HG03135 (cell line): ENCODE measurements at regions not wholly inside any gene's neighbourhood (a gene's known extent, or its start where the extent isn't known, plus 50 kb on each side); places are given as distances from the start of the nearest gene placed in this dataset.

Experiments
- ATAC-seq: cut with Tn5 transposase; IDR thresholded peaks from one replicate; pipeline ENCODE4 v1.9.1; 2021; ENCODE audit warnings: mild to moderate bottlenecking, moderate library complexity; ENCODE audit not compliant: unreplicated experiment

GRCh38 chr1:117678246-117678977 is 72.6 kb downstream of the TENT5C start:
- ATAC-seq = no peak

- ATAC-seq = no peak
Observed at GRCh38 chr1:117679299-117679698, 73.5 kb downstream of the TENT5C start.

- no peak for ATAC-seq
Observed at GRCh38 chr1:117679868-117680267, 74.0 kb downstream of the TENT5C start.

GRCh38 chr1:117680316-117681002 is 74.6 kb downstream of the TENT5C start:
- ATAC-seq = no peak

GRCh38 chr1:117681093-117681900 is 75.4 kb downstream of the TENT5C start:
- no peak for ATAC-seq

- ATAC-seq = no peak
Observed at GRCh38 chr1:117681901-117682250, 76.0 kb downstream of the TENT5C start.

- no peak for ATAC-seq
Observed at GRCh38 chr1:117682372-117682771, 76.5 kb downstream of the TENT5C start.

- ATAC-seq = no peak
Observed at GRCh38 chr1:117683571-117684285, 77.9 kb downstream of the TENT5C start.

- ATAC-seq = no peak
Observed at GRCh38 chr1:117685936-117686806, 80.3 kb downstream of the TENT5C start.

GRCh38 chr1:117686907-117687306 is 81.1 kb downstream of the TENT5C start:
- no peak for ATAC-seq

- ATAC-seq = no peak
Observed at GRCh38 chr1:117689997-117690625, 84.3 kb downstream of the TENT5C start.

- no peak for ATAC-seq
Observed at GRCh38 chr1:117691942-117692341, 86.1 kb downstream of the TENT5C start.

GRCh38 chr1:117694543-117694942 is 88.7 kb downstream of the TENT5C start:
- no peak for ATAC-seq

- ATAC-seq = no peak
Observed at GRCh38 chr1:117695796-117696490, 90.1 kb downstream of the TENT5C start.

GRCh38 chr1:117696561-117696960 is 90.7 kb downstream of the TENT5C start:
- no peak for ATAC-seq

GRCh38 chr1:117697220-117697781 is 91.5 kb downstream of the TENT5C start:
- ATAC-seq = no peak

- no peak for ATAC-seq
Observed at GRCh38 chr1:117698398-117699160, 92.7 kb downstream of the TENT5C start.

GRCh38 chr1:117699953-117700352 is 94.1 kb downstream of the TENT5C start:
- no peak for ATAC-seq
